ENCODE measurements at regions not wholly inside any gene's neighbourhood (a gene's known extent, or its start where the extent isn't known, plus 50 kb on each side); places are given as distances from the start of the nearest gene placed in this dataset.

- H3K27ac ChIP-seq (ENCODE audit: insufficient read depth, low read depth, low read length, poor library complexity, severe bottlenecking) = no peak overlapping the region
- no peaks in the 10 kb centered on the region for H3K36me3 ChIP-seq (ENCODE audit: control insufficient read depth, insufficient read depth, low read length)
- H3K9me3 ChIP-seq (ENCODE audit: control insufficient read depth, low read length) = no peaks in the 10 kb centered on the region
- no peaks in the 10 kb centered on the region for H3K27me3 ChIP-seq (ENCODE audit: control insufficient read depth, insufficient read depth, low read length, poor library complexity, severe bottlenecking)
- no peak overlapping the region for H3K4me3 ChIP-seq (ENCODE audit: insufficient read depth, low read depth, low read length)
- H3K4me1 ChIP-seq (ENCODE audit: control insufficient read depth, insufficient read depth, low read length) = no peaks in the 10 kb centered on the region
These were observed 173.7 kb upstream of the ONECUT1 start for GRCh38 chr15:52963865-52964264.

DNA sequence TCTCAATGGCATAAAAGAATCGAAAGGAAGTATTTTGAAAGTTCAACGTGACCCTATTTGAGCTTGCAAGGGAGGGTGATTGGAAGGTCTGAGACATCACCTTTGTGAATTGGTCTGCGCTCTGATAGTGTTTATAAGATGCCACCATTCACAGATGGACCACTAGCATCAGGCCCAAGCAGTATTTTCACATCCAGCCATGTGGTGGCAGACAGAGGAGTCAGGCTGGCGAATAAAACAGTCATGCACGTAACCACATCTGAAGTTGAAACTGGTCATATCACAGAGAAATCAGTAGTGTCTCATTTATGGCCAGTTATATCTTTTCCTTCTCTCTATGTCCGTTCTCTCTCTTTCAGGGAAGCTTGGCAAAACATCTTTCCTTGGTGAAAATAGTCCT lies 170.1 kb upstream of the ONECUT1 start:
- no peaks in the 10 kb centered on the region for H3K36me3 ChIP-seq (ENCODE audit: control insufficient read depth, insufficient read depth, low read length)
- H3K27ac ChIP-seq (ENCODE audit: insufficient read depth, low read depth, low read length, poor library complexity, severe bottlenecking) = no peak overlapping the region
- no peaks in the 10 kb centered on the region for H3K4me1 ChIP-seq (ENCODE audit: control insufficient read depth, insufficient read depth, low read length)
- WGBS, 2 experiments = 93 to 95% methylated on average over 6 of the region's 6 CpGs
- no peak overlapping the region for H3K4me3 ChIP-seq (ENCODE audit: insufficient read depth, low read depth, low read length)
- H3K27me3 ChIP-seq (ENCODE audit: control insufficient read depth, insufficient read depth, low read length, poor library complexity, severe bottlenecking) = no peaks in the 10 kb centered on the region
- H3K9me3 ChIP-seq (ENCODE audit: control insufficient read depth, low read length) = no peaks in the 10 kb centered on the region

- WGBS, 2 experiments = 90 to 98% methylated on average over 2 of the region's 2 CpGs
- no peaks in the 10 kb centered on the region for H3K27me3 ChIP-seq (ENCODE audit: control insufficient read depth, insufficient read depth, low read length, poor library complexity, severe bottlenecking)
- H3K36me3 ChIP-seq (ENCODE audit: control insufficient read depth, insufficient read depth, low read length) = no peaks in the 10 kb centered on the region
- H3K9me3 ChIP-seq (ENCODE audit: control insufficient read depth, low read length) = no peaks in the 10 kb centered on the region
- no peak overlapping the region for H3K27ac ChIP-seq (ENCODE audit: insufficient read depth, low read depth, low read length, poor library complexity, severe bottlenecking)
- H3K4me3 ChIP-seq (ENCODE audit: insufficient read depth, low read depth, low read length) = no peak overlapping the region
- H3K4me1 ChIP-seq (ENCODE audit: control insufficient read depth, insufficient read depth, low read length) = no peaks in the 10 kb centered on the region
These were observed 153.6 kb upstream of the ONECUT1 start for GRCh38 chr15:52943746-52944145.

DNA sequence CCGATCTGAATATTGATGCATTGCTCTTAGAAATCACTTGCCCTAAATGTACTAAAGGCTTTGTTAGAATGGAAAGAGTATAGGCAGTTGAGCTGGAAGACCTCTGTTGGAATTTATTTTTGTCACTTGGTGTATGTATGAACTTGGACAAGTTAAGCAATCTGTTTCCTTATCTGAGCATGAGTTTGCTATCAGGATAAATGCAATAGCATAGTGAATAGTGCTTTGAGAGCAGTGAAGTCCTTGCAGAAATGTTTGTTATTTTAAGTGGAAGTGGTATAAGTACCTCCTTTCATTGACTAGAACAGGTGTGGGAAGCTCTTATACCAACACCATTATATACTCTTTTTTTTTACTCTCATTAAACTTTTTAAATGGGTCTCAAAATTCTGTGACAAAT lies 146.4 kb upstream of the ONECUT1 start:
- Histone ChIP-seq H3K27me3 (ENCODE audit: control insufficient read depth, insufficient read depth, low read length, poor library complexity, severe bottlenecking) (no peaks in the 10 kb centered on the region), H3K36me3 (ENCODE audit: control insufficient read depth, insufficient read depth, low read length) (no peaks in the 10 kb centered on the region), H3K4me3 (ENCODE audit: insufficient read depth, low read depth, low read length) (no peak overlapping the region), H3K27ac (ENCODE audit: insufficient read depth, low read depth, low read length, poor library complexity, severe bottlenecking) (no peak overlapping the region), H3K4me1 (ENCODE audit: control insufficient read depth, insufficient read depth, low read length) (no peaks in the 10 kb centered on the region), H3K9me3 (ENCODE audit: control insufficient read depth, low read length) (no peaks in the 10 kb centered on the region)
- 100% methylated on average over 1 of the region's 1 CpG for WGBS, 2 experiments

- Histone ChIP-seq H3K27ac (ENCODE audit: insufficient read depth, low read depth, low read length, poor library complexity, severe bottlenecking) (no peak overlapping the region), H3K9me3 (ENCODE audit: control insufficient read depth, low read length) (no peaks in the 10 kb centered on the region), H3K4me1 (ENCODE audit: control insufficient read depth, insufficient read depth, low read length) (peaks cover 9% of the 10 kb centered on the region), H3K4me3 (ENCODE audit: insufficient read depth, low read depth, low read length) (no peak overlapping the region), H3K36me3 (ENCODE audit: control insufficient read depth, insufficient read depth, low read length) (no peaks in the 10 kb centered on the region), H3K27me3 (ENCODE audit: control insufficient read depth, insufficient read depth, low read length, poor library complexity, severe bottlenecking) (no peaks in the 10 kb centered on the region)
- 53 to 70% methylated on average over 8 of the region's 10 CpGs for WGBS, 2 experiments
These were observed 135.0 kb upstream of the ONECUT1 start for GRCh38 chr15:52925130-52925529.

GRCh38 chr15:52924630-52925029 lies 134.5 kb upstream of the ONECUT1 start:
- no peaks in the 10 kb centered on the region for H3K9me3 ChIP-seq (ENCODE audit: control insufficient read depth, low read length)
- H3K4me3 ChIP-seq (ENCODE audit: insufficient read depth, low read depth, low read length) = no peak overlapping the region
- no peaks in the 10 kb centered on the region for H3K27me3 ChIP-seq (ENCODE audit: control insufficient read depth, insufficient read depth, low read length, poor library complexity, severe bottlenecking)
- H3K4me1 ChIP-seq (ENCODE audit: control insufficient read depth, insufficient read depth, low read length) = peaks cover 9% of the 10 kb centered on the region
- WGBS, 2 experiments = 89 to 91% methylated on average over 7 of the region's 7 CpGs
- H3K27ac ChIP-seq (ENCODE audit: insufficient read depth, low read depth, low read length, poor library complexity, severe bottlenecking) = peak overlapping the region; percentile 55
- no peaks in the 10 kb centered on the region for H3K36me3 ChIP-seq (ENCODE audit: control insufficient read depth, insufficient read depth, low read length)

DNA sequence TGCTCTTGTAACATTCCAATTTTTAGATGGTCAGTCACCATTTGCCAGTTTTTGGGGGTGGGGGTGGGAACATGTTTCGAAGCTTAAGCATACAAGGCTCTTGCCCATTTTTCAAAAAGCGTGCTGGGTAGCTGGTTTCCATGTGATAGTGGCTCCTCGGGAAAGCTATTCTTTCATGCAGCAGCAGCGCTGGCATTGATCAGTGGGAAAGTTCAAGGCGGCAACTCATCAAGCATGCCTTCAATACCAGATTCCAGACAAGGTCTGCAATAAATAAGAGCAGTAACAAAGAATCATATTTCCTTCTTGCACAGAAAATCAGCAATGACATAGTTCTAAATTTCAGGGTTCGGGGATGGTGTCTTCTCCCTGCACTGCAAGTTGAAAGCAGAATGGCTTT lies 133.5 kb upstream of the ONECUT1 start:
- WGBS, 2 experiments = 91 to 92% methylated on average over 6 of the region's 6 CpGs
- no peaks in the 10 kb centered on the region for H3K36me3 ChIP-seq (ENCODE audit: control insufficient read depth, insufficient read depth, low read length)
- H3K27me3 ChIP-seq (ENCODE audit: control insufficient read depth, insufficient read depth, low read length, poor library complexity, severe bottlenecking) = no peaks in the 10 kb centered on the region
- H3K4me3 ChIP-seq (ENCODE audit: insufficient read depth, low read depth, low read length) = no peak overlapping the region
- no peaks in the 10 kb centered on the region for H3K9me3 ChIP-seq (ENCODE audit: control insufficient read depth, low read length)
- peaks cover 9% of the 10 kb centered on the region for H3K4me1 ChIP-seq (ENCODE audit: control insufficient read depth, insufficient read depth, low read length)
- H3K27ac ChIP-seq (ENCODE audit: insufficient read depth, low read depth, low read length, poor library complexity, severe bottlenecking) = no peak overlapping the region

DNA sequence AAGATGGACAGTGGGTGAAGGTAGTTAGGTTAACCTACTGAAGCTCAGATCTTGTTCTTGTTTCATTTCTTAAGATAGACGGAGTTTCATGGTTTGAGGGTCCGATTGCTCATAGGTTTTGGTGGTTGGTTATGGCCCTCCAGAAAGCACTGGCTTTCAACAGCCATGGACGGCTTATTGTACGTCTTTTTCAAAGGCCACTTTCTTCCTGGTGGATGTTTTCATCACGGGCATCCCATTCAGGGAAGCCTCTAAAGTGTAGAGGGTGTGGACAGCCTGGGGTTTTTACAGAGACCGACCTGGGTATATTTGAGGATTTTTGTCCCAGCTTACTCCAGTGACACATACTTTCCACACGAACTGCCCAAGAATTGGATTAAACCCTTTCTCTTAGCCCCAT lies 132.7 kb upstream of the ONECUT1 start:
- Histone ChIP-seq H3K27me3 (ENCODE audit: control insufficient read depth, insufficient read depth, low read length, poor library complexity, severe bottlenecking) (no peaks in the 10 kb centered on the region), H3K4me1 (ENCODE audit: control insufficient read depth, insufficient read depth, low read length) (peaks cover 9% of the 10 kb centered on the region), H3K4me3 (ENCODE audit: insufficient read depth, low read depth, low read length) (no peak overlapping the region), H3K9me3 (ENCODE audit: control insufficient read depth, low read length) (no peaks in the 10 kb centered on the region), H3K27ac (ENCODE audit: insufficient read depth, low read depth, low read length, poor library complexity, severe bottlenecking) (no peak overlapping the region), H3K36me3 (ENCODE audit: control insufficient read depth, insufficient read depth, low read length) (no peaks in the 10 kb centered on the region)
- 92 to 94% methylated on average over 6 to 7 of the region's 7 CpGs for WGBS, 2 experiments

- H3K9me3 ChIP-seq (ENCODE audit: control insufficient read depth, low read length) = no peaks in the 10 kb centered on the region
- no peaks in the 10 kb centered on the region for H3K27me3 ChIP-seq (ENCODE audit: control insufficient read depth, insufficient read depth, low read length, poor library complexity, severe bottlenecking)
- H3K4me3 ChIP-seq (ENCODE audit: insufficient read depth, low read depth, low read length) = no peak overlapping the region
- no peaks in the 10 kb centered on the region for H3K4me1 ChIP-seq (ENCODE audit: control insufficient read depth, insufficient read depth, low read length)
- 87 to 92% methylated on average over 1 of the region's 1 CpG for WGBS, 2 experiments
- no peak overlapping the region for H3K27ac ChIP-seq (ENCODE audit: insufficient read depth, low read depth, low read length, poor library complexity, severe bottlenecking)
- H3K36me3 ChIP-seq (ENCODE audit: control insufficient read depth, insufficient read depth, low read length) = no peaks in the 10 kb centered on the region
These were observed 122.0 kb upstream of the ONECUT1 start for GRCh38 chr15:52912172-52912571.

DNA sequence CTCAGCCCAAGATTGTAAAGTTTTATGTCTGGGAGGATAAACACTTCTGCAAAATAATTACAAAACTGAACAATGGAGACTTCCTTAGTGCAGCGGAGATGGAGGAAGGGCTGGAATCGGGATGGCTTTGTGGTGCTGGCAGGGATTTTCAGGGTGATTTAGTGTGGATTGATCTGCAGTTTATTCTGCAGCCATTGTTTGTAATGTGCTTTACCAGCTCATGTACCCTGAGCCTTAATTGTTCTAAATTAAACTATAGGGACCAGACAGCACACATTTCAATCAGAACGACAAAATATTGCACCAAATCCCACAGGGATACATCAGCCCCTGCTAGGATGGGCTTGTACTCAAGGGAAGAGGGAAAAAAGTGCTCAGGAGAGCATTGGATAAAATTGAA lies 103.2 kb upstream of the ONECUT1 start:
- Histone ChIP-seq H3K4me3 (ENCODE audit: insufficient read depth, low read depth, low read length) (no peak overlapping the region), H3K27me3 (ENCODE audit: control insufficient read depth, insufficient read depth, low read length, poor library complexity, severe bottlenecking) (no peaks in the 10 kb centered on the region), H3K36me3 (ENCODE audit: control insufficient read depth, insufficient read depth, low read length) (no peaks in the 10 kb centered on the region), H3K4me1 (ENCODE audit: control insufficient read depth, insufficient read depth, low read length) (no peaks in the 10 kb centered on the region), H3K27ac (ENCODE audit: insufficient read depth, low read depth, low read length, poor library complexity, severe bottlenecking) (no peak overlapping the region), H3K9me3 (ENCODE audit: control insufficient read depth, low read length) (no peaks in the 10 kb centered on the region)
- 86 to 92% methylated on average over 3 of the region's 3 CpGs for WGBS, 2 experiments

DNA sequence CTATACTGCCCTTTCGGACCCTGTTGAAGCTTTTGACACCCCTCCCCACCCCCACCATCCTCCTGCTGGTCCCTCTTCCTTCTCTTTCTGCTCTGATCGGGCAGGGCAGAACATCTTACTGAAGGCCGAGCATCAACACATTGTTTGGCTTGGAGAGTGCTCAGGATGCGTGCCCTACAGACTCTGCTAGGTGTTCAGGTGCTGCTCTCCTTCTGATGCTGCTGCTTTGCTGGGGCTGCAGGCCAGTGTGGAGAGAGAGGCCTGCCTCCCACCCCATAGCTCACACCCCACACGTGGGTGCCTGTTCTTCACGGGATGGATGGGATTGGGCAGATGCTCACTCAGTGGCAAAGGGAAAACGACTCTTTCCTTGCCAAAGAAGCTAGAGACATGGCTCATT lies 89.8 kb upstream of the ONECUT1 start:
- Histone ChIP-seq H3K27ac (ENCODE audit: insufficient read depth, low read depth, low read length, poor library complexity, severe bottlenecking) (no peak overlapping the region), H3K9me3 (ENCODE audit: control insufficient read depth, low read length) (no peaks in the 10 kb centered on the region), H3K36me3 (ENCODE audit: control insufficient read depth, insufficient read depth, low read length) (no peaks in the 10 kb centered on the region), H3K4me1 (ENCODE audit: control insufficient read depth, insufficient read depth, low read length) (peaks cover 9% of the 10 kb centered on the region), H3K4me3 (ENCODE audit: insufficient read depth, low read depth, low read length) (no peak overlapping the region), H3K27me3 (ENCODE audit: control insufficient read depth, insufficient read depth, low read length, poor library complexity, severe bottlenecking) (no peaks in the 10 kb centered on the region)
- WGBS, 2 experiments = 61 to 64% methylated on average over 7 of the region's 7 CpGs

Measured in ectodermal cell (in vitro differentiated cells).